ENCODE measurements at regions not wholly inside any gene's neighbourhood (a gene's known extent, or its start where the extent isn't known, plus 50 kb on each side); places are given as distances from the start of the nearest gene placed in this dataset.
A peak's percentile ranks its signal among the peaks of the same experiment; 100 is the strongest.

GRCh38 chr10:104581884-104582601, 59.0 kb upstream of the SORCS3 start:
- no peaks in the 10 kb centered on the region for H3K9me3 ChIP-seq
- 20% methylated on average over 5 of the region's 5 CpGs for WGBS (ENCODE audit: low lambda C conversion rate)
- no peaks in the 10 kb centered on the region; a peak in 1 of 4 replicates for H3K4me1 ChIP-seq (ENCODE audit: control insufficient read depth in 1 of 2, insufficient read depth in 2 of 2, low read depth in 1 of 2, low read length in 1 of 2)
- peak overlapping the region in 1 of 2 experiments; percentile 63; a peak in 2 of 4 replicates for H3K27ac ChIP-seq (ENCODE audit: low read depth in 2 of 2, low read length in 1 of 2)
- H3K4me2 ChIP-seq: 0 out of 2 replicates have a peak overlapping the region, but pooled peaks have one; percentile 18
- ChIA-PET CTCF (interaction anchor here (0.9 to 5.3 kb wide), 15 partner anchors 19 to 1112 kb away, joined by 3 to 35 read pairs (median 5); no protein-coding TSS in a partner anchor), POLR2A (no interaction called here)
- H3K79me2 ChIP-seq (ENCODE audit: insufficient read depth): no peaks in the 10 kb centered on the region
- H4K20me1 ChIP-seq (ENCODE audit: insufficient read depth): no peaks in the 10 kb centered on the region
- no peaks in the 10 kb centered on the region for H3K9me2 ChIP-seq
- no peak overlapping the region for H2AFZ ChIP-seq (ENCODE audit: low read depth)
- no peak for DNase-seq
- peak overlapping the region; percentile 16; the same call in 1 of the 2 replicates for H3K9ac ChIP-seq
- no peaks in the 10 kb centered on the region for H3K36me3 ChIP-seq (replicated peaks in 1 of 2; ENCODE audit: control insufficient read depth in 1 of 2, insufficient read depth in 2 of 2, low read length in 1 of 2)
- TF ChIP-seq USF1 (IDR thresholded peaks at IDR 0.05; ENCODE audit: borderline replicate concordance, low read depth): 0 out of 2 replicates have a peak, but pooled peaks have one; percentile 8
- TF ChIP-seq RXRA (IDR thresholded peaks at IDR 0.05; ENCODE audit: borderline replicate concordance, low read depth): no peak; the same call in 1 of the 2 replicates
- TF ChIP-seq PBX3 (IDR thresholded peaks at IDR 0.05): 0 out of 2 replicates have a peak, but pooled peaks have one; percentile 1
- TF ChIP-seq MXI1 (IDR thresholded peaks at IDR 0.05; ENCODE audit: low read depth, low read length): no peak
- peak; percentile 62; the same call in 1 of the 2 replicates for TF ChIP-seq FOSL2 (IDR thresholded peaks at IDR 0.05; ENCODE audit: borderline replicate concordance, low read depth)
- TF ChIP-seq JUND (IDR thresholded peaks at IDR 0.05): peak; percentile 59
- TF ChIP-seq TCF12 (IDR thresholded peaks at IDR 0.05): peak; percentile 26; the same call in 1 of the 2 replicates
- no peaks in the 10 kb centered on the region for H3F3A ChIP-seq (replicated peaks; ENCODE audit: insufficient read depth)
- H3K4me3 ChIP-seq (ENCODE audit: low read depth in 2 of 2, low read length in 1 of 2): no peak overlapping the region
- H3K27me3 ChIP-seq (ENCODE audit: insufficient read depth): no peaks in the 10 kb centered on the region

- 55% methylated on average over 2 of the region's 4 CpGs for WGBS (ENCODE audit: low lambda C conversion rate)
- H3K4me3 ChIP-seq (ENCODE audit: low read depth in 2 of 2, low read length in 1 of 2): no peak overlapping the region
- ChIA-PET CTCF (interaction anchor here (0.9 to 5.3 kb wide), 9 partner anchors 20 to 1111 kb away, joined by 3 to 35 read pairs (median 4); no protein-coding TSS in a partner anchor), POLR2A (no interaction called here)
- H3K9me2 ChIP-seq: no peaks in the 10 kb centered on the region
- H4K20me1 ChIP-seq (ENCODE audit: insufficient read depth): no peaks in the 10 kb centered on the region
- no peaks in the 10 kb centered on the region for H3F3A ChIP-seq (replicated peaks; ENCODE audit: insufficient read depth)
- no peaks in the 10 kb centered on the region for H3K27me3 ChIP-seq (ENCODE audit: insufficient read depth)
- TF ChIP-seq USF2 (IDR thresholded peaks at IDR 0.05; ENCODE audit: borderline replicate concordance, low read depth, low read length): no peak
- no peak for TF ChIP-seq USF1 (IDR thresholded peaks at IDR 0.05; ENCODE audit: borderline replicate concordance, low read depth)
- TF ChIP-seq POLR2AphosphoS5 (IDR thresholded peaks at IDR 0.05; ENCODE audit: low read depth, low read length): no peak
- TF ChIP-seq GABPA (IDR thresholded peaks at IDR 0.05; ENCODE audit: low read depth): no peak
- no peak for TF ChIP-seq RAD21 (IDR thresholded peaks at IDR 0.05; ENCODE audit: low read length)
- no peaks in the 10 kb centered on the region for H3K79me2 ChIP-seq (ENCODE audit: insufficient read depth)
- H3K36me3 ChIP-seq (replicated peaks in 1 of 2; ENCODE audit: control insufficient read depth in 1 of 2, insufficient read depth in 2 of 2, low read length in 1 of 2): no peaks in the 10 kb centered on the region
- no peak overlapping the region for H3K9ac ChIP-seq
- no peak overlapping the region for H3K4me2 ChIP-seq
- no peak for DNase-seq
- no peaks in the 10 kb centered on the region for H3K9me3 ChIP-seq
- peak overlapping the region in 1 of 2 experiments; percentile 63; a peak in 2 of 4 replicates for H3K27ac ChIP-seq (ENCODE audit: low read depth in 2 of 2, low read length in 1 of 2)
- no peak overlapping the region for H2AFZ ChIP-seq (ENCODE audit: low read depth)
- no peaks in the 10 kb centered on the region; a peak in 1 of 4 replicates for H3K4me1 ChIP-seq (ENCODE audit: control insufficient read depth in 1 of 2, insufficient read depth in 2 of 2, low read depth in 1 of 2, low read length in 1 of 2)
Measured at GRCh38 chr10:104582602-104582951, 58.5 kb upstream of the SORCS3 start.
